Smooth muscle cell (in vitro differentiated cells): ENCODE measurements at regions not wholly inside any gene's neighbourhood (a gene's known extent, or its start where the extent isn't known, plus 50 kb on each side); places are given as distances from the start of the nearest gene placed in this dataset.
A peak's percentile ranks its signal among the peaks of the same experiment; 100 is the strongest.

ENCODE experiments used
- DNase-seq: peaks from one replicate; lab custom pipeline; 2025; ENCODE audit not compliant: unreplicated experiment; lab: John Stamatoyannopoulos, UW
- H2AFZ ChIP-seq: fragments of 200-600 bp; sonication (generic); 2 replicates; pipeline ENCODE4 v1.6.0; 2016; ENCODE audit warnings: antibody characterized with exemption, low read depth, mild to moderate bottlenecking
- H3F3A ChIP-seq: fragments of 200-600 bp; sonication (generic); 2 replicates; pipeline ENCODE4 v1.6.0; 2017; ENCODE audit warnings: antibody characterized with exemption, low read depth
- H3K27ac ChIP-seq: fragments of 200-600 bp; sonication (generic); 2 replicates; pipeline ENCODE4 v1.5.1; 2016; ENCODE audit warnings: low read depth, mild to moderate bottlenecking
- H3K27me3 ChIP-seq: fragments of 200-600 bp; sonication (generic); 2 replicates; pipeline ENCODE4 v1.6.1; 2016; ENCODE audit warnings: low read depth, mild to moderate bottlenecking
- H3K36me3 ChIP-seq: fragments of 200-600 bp; sonication (generic); 2 replicates; pipeline ENCODE4 v1.5.1; 2016; ENCODE audit warnings: low read depth
- H3K4me1 ChIP-seq: fragments of 200-600 bp; sonication (generic); 2 replicates; pipeline ENCODE4 v1.5.1; 2016; ENCODE audit warnings: low read depth
- H3K4me2 ChIP-seq: fragments of 200-600 bp; sonication (generic); 2 replicates; pipeline ENCODE4 v1.6.0; 2016; ENCODE audit warnings: mild to moderate bottlenecking
- H3K4me3 ChIP-seq: fragments of 200-600 bp; sonication (generic); 2 replicates; pipeline ENCODE4 v1.5.1; 2016; ENCODE audit warnings: mild to moderate bottlenecking
- H3K79me2 ChIP-seq: fragments of 200-600 bp; sonication (generic); 2 replicates; pipeline ENCODE4 v1.6.0; 2016; ENCODE audit warnings: low read depth, mild to moderate bottlenecking
- H3K9ac ChIP-seq: fragments of 200-600 bp; sonication (generic); 2 replicates; pipeline ENCODE4 v1.6.0; 2016; ENCODE audit warnings: low read depth
- H3K9me3 ChIP-seq: fragments of 200-600 bp; sonication (generic); replicated peaks from 2 replicates; pipeline ENCODE4 v1.5.1; 2016; ENCODE audit warnings: low read depth
- H4K20me1 ChIP-seq: fragments of 200-600 bp; sonication (generic); 2 replicates; pipeline ENCODE4 v1.6.0; 2016; ENCODE audit warnings: low read depth
- CTCF ChIP-seq: fragments of 200-600 bp; sonication (generic); IDR thresholded peaks from 2 replicates; pipeline ENCODE4 v1.5.1; 2017; ENCODE audit warnings: borderline replicate concordance, mild to moderate bottlenecking, antibody characterized with exemption; ENCODE audit not compliant: insufficient read depth, poor library complexity, severe bottlenecking
- WGBS: methylation state at CpG from one replicate; pipeline ENCODE4 v1.1.7; 2016; ENCODE audit warnings: low lambda C conversion rate; 5-methylcytosine and 5-hydroxymethylcytosine counted together

GRCh38 chr9:28976250-28976649 lies 1403.0 kb upstream of the C9orf72 start:
- no peak for TF ChIP-seq CTCF
- Histone ChIP-seq H3K9me3 (no peaks in the 10 kb centered on the region), H2AFZ (no peak overlapping the region), H3K79me2 (no peaks in the 10 kb centered on the region), H3K27me3 (no peaks in the 10 kb centered on the region), H4K20me1 (no peaks in the 10 kb centered on the region), H3K27ac (no peak overlapping the region), H3F3A (no peaks in the 10 kb centered on the region), H3K4me2 (peak overlapping the region; percentile 14), H3K9ac (no peak overlapping the region), H3K36me3 (peaks cover 2% of the 10 kb centered on the region), H3K4me1 (no peaks in the 10 kb centered on the region), H3K4me3 (no peak overlapping the region)
- DNase-seq: no peak

- Histone ChIP-seq H3K79me2 (no peaks in the 10 kb centered on the region), H4K20me1 (no peaks in the 10 kb centered on the region), H3K27me3 (no peaks in the 10 kb centered on the region), H3K4me1 (no peaks in the 10 kb centered on the region), H3K9ac (no peak overlapping the region), H3K36me3 (peaks cover 2% of the 10 kb centered on the region), H3K4me2 (peak overlapping the region; percentile 38), H3K4me3 (no peak overlapping the region), H3K27ac (no peak overlapping the region), H3F3A (no peaks in the 10 kb centered on the region), H2AFZ (no peak overlapping the region), H3K9me3 (no peaks in the 10 kb centered on the region)
- DNase-seq: no peak
- no peak for TF ChIP-seq CTCF
- 40% methylated on average over 1 of the region's 1 CpG for WGBS
Measured at GRCh38 chr9:28976684-28977083, 1403.4 kb upstream of the C9orf72 start.

- 26% methylated on average over 1 of the region's 1 CpG for WGBS
- Histone ChIP-seq H3K4me1 (no peaks in the 10 kb centered on the region), H4K20me1 (no peaks in the 10 kb centered on the region), H3K27me3 (no peaks in the 10 kb centered on the region), H3K4me2 (no peak overlapping the region), H3F3A (no peaks in the 10 kb centered on the region), H3K4me3 (no peak overlapping the region), H2AFZ (no peak overlapping the region), H3K79me2 (no peaks in the 10 kb centered on the region), H3K9ac (no peak overlapping the region), H3K27ac (no peak overlapping the region), H3K9me3 (no peaks in the 10 kb centered on the region), H3K36me3 (no peaks in the 10 kb centered on the region)
- DNase-seq: no peak
- no peak for TF ChIP-seq CTCF
Measured at GRCh38 chr9:28981129-28981528, 1407.8 kb upstream of the C9orf72 start.

- Histone ChIP-seq H3K27ac (no peak overlapping the region), H3K36me3 (no peaks in the 10 kb centered on the region), H3K27me3 (no peaks in the 10 kb centered on the region), H2AFZ (no peak overlapping the region), H3K4me3 (no peak overlapping the region), H3K9ac (no peak overlapping the region), H3K4me1 (no peaks in the 10 kb centered on the region), H3K9me3 (no peaks in the 10 kb centered on the region), H3K79me2 (no peaks in the 10 kb centered on the region), H3K4me2 (no peak overlapping the region), H4K20me1 (no peaks in the 10 kb centered on the region), H3F3A (no peaks in the 10 kb centered on the region)
- TF ChIP-seq CTCF: no peak
- WGBS: 97% methylated on average over 1 of the region's 1 CpG
- DNase-seq: no peak
Measured at GRCh38 chr9:28981711-28982110, 1408.4 kb upstream of the C9orf72 start.
